IPS-NIHi7 (cell line): ENCODE measurements at regions not wholly inside any gene's neighbourhood (a gene's known extent, or its start where the extent isn't known, plus 50 kb on each side); places are given as distances from the start of the nearest gene placed in this dataset.
"Not testable (repeated sequence)": the region's sequence is repeated elsewhere in the genome, so short reads cannot be mapped to it uniquely, and the experiment has no call there.

ENCODE experiments used
- DNase-seq: peaks from one replicate; pipeline ENCODE4 v3.0.0; 2012; ENCODE audit warnings: mixed read lengths; ENCODE audit errors: extremely low spot score

- no peak for DNase-seq
Observed at GRCh38 chr13:97724450-97724849, 229.0 kb upstream of the IPO5 start.

- DNase-seq, result no peak
Observed at GRCh38 chr13:97726664-97727280, 226.7 kb upstream of the IPO5 start.

- no peak for DNase-seq
Observed at GRCh38 chr13:97727991-97728390, 225.5 kb upstream of the IPO5 start.

- no peak for DNase-seq
Observed at GRCh38 chr13:97736436-97736835, 217.0 kb upstream of the IPO5 start.

GRCh38 chr13:97742084-97742483 is 211.4 kb upstream of the IPO5 start:
- no peak for DNase-seq

GRCh38 chr13:97743938-97744337 is 209.5 kb upstream of the IPO5 start:
- DNase-seq, result no peak

GRCh38 chr13:97746649-97747048 is 206.8 kb upstream of the IPO5 start:
- DNase-seq, result no peak

GRCh38 chr13:97749174-97749573 is 204.3 kb upstream of the IPO5 start:
- DNase-seq, result no peak

GRCh38 chr13:97751477-97751876 is 202.0 kb upstream of the IPO5 start:
- no peak for DNase-seq

GRCh38 chr13:97752961-97753668 is 200.4 kb upstream of the IPO5 start:
- DNase-seq, result peak; percentile 35

- peak; percentile 72 for DNase-seq
Observed at GRCh38 chr13:97753942-97754670, 199.4 kb upstream of the IPO5 start.

GRCh38 chr13:97757807-97758206 is 195.7 kb upstream of the IPO5 start:
- DNase-seq, result no peak

- no peak for DNase-seq
Observed at GRCh38 chr13:97758317-97758716, 195.2 kb upstream of the IPO5 start.

GRCh38 chr13:97761796-97762540 is 191.5 kb upstream of the IPO5 start:
- no peak for DNase-seq

GRCh38 chr13:97766749-97767148 is 186.7 kb upstream of the IPO5 start:
- no peak for DNase-seq

- DNase-seq, result no peak
Observed at GRCh38 chr13:97768134-97768533, 185.3 kb upstream of the IPO5 start.

- DNase-seq, result not testable (repeated sequence)
Observed at GRCh38 chr13:97770231-97770630, 183.2 kb upstream of the IPO5 start.

- DNase-seq, result not testable (repeated sequence)
Observed at GRCh38 chr13:97772466-97772865, 181.0 kb upstream of the IPO5 start.

- not testable (repeated sequence) for DNase-seq
Observed at GRCh38 chr13:97774391-97775100, 178.9 kb upstream of the IPO5 start.

- no peak for DNase-seq
Observed at GRCh38 chr13:97780486-97780885, 173.0 kb upstream of the IPO5 start.

- DNase-seq, result no peak
Observed at GRCh38 chr13:97781891-97782305, 171.6 kb upstream of the IPO5 start.

- no peak for DNase-seq
Observed at GRCh38 chr13:97786510-97786909, 167.0 kb upstream of the IPO5 start.
